HK-2 (cell line): ENCODE measurements at regions not wholly inside any gene's neighbourhood (a gene's known extent, or its start where the extent isn't known, plus 50 kb on each side); places are given as distances from the start of the nearest gene placed in this dataset.

ENCODE experiments used
- DNase-seq: peaks from one replicate; pipeline ENCODE4 v3.0.0-alpha.2; 2018; ENCODE audit not compliant: unreplicated experiment

- no peak for DNase-seq
Observed at GRCh38 chr1:4016351-4017130, 116.5 kb upstream of the C1orf174 start.

DNA sequence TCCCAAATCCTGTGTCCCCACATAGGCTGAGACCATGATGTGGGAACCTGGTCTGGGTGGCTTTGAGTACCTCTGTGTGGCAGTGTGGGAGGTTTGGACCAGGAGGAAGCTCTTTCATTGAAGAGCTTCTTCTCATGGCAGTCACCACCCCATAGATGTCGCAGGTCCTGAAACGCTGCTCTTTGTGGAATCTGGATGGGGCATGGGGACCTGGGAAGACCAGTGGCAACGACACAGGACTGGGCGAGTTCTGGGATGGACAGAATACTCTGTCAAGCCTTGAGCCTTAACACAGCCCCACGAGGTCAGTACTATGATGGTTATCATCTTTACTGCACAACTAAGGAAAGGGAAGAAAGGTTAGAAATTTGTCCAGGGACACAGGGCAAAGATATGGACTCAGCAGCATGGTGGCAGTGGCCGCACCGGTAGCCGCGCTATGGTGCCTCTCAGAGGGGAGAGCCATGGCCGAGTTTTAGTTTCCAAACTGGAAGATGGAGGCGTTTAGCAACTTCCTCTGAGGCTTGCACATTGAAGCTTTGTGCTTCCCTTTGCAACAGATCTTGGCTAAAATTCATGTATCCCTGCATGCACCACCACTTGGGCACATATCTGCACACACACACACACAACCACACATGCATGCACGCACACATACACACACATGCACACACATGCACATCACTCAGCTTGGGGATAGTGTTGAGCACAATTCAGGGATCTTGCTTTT is 117.7 kb upstream of the C1orf174 start:
- DNase-seq = no peak

DNA sequence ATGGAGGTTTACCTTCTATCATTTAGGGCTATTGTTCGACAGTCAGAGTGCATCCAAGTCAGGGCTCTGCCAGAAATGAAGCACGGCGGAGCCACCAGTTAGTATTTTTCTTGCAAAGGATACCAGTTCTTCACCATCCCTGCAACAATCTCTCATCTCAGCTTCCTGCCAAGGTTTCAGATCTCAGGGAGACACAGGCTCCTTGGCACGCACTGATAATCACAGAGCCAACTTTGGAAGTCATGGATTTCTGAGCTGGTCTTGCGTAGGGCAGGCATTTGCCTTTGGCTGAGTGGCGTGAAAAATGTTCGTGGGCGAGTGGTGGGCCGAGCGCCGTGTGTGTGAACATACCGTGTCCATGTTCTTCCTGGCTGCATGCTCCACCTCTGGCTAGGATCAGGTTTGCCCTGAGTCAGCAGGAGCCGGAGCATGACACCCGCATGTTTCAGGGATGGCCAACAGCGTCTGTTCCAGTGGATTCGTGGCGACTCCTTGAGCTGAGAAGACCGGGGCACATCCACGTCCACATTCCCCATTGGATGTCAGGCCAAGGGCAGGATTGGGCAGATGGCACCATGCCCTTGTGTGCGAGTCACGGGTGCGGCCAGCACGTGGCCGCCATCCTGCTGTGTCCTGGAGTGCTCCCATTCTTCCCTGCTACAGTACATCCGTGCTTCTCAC is 118.5 kb upstream of the C1orf174 start:
- DNase-seq = no peak

GRCh38 chr1:4019147-4019521 is 119.1 kb upstream of the C1orf174 start:
- no peak for DNase-seq

- no peak for DNase-seq
Observed at GRCh38 chr1:4019606-4020331, 119.7 kb upstream of the C1orf174 start.

GRCh38 chr1:4020449-4020848 is 120.4 kb upstream of the C1orf174 start:
- no peak for DNase-seq

DNA sequence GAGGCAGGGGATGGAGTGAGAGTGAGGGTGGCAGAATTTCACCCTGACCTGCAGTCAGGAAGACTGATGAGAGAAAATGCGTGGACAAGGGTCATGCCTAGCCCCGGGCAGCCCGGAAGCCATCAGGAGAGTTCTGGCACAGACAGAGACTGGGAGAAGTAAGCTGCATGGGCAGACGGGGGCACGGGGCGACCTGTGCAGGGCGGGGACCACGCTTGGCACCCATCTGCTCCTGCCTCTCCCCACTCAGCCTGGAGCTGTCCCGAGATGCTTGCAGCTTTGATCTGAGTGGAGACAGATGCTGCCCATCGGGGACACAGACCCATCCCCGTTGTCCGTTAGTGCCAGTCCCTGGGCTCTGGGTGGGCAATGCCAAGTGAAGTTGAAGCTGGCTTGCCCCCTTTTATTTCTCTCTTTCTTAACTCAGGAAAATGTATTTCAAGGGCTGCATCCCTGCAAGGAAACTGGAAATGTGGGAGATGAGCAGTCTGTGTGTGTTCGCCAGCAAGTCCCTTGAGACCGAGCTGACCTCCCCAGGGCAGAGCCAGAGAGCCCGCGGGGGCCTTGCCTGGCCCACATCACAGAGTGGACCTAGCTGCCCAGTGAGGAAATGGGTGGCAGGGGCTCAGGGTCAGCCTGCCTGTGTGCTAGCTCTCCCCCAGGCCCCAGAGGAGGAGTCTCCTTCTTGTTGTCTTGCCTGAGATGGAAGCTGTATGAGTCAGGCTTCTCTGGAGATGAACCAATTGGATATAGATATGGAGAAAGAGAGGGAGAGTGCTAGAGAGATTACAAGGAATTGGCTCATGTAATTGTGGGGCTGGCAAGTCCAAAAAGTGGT is 121.3 kb upstream of the C1orf174 start:
- no peak for DNase-seq

- DNase-seq = no peak
Observed at GRCh38 chr1:4021974-4022268, 121.8 kb upstream of the C1orf174 start.

GRCh38 chr1:4022715-4023114 is 122.6 kb upstream of the C1orf174 start:
- no peak for DNase-seq

GRCh38 chr1:4023678-4024077 is 123.6 kb upstream of the C1orf174 start:
- DNase-seq = no peak

GRCh38 chr1:4024811-4025210 is 124.7 kb upstream of the C1orf174 start:
- no peak for DNase-seq

DNA sequence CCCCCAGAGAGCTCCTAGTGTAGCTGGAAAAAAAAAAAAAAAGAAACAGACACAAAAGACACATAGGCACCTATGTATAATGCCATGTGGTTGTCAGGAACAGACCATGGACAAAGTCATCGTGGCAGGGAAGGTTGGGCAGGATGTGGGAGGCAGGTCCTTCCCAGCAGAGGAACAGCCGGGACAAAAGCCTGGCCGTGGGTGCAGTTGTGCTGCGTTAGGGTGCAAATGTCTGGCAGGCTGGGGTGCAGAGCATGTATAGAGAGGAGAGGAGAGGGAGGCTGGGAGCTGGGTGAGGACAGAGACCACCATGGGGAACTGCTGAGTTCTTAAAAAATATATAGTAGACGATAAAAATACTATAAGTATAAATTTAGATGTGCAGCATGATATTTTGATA is 125.7 kb upstream of the C1orf174 start:
- no peak for DNase-seq

GRCh38 chr1:4027008-4027407 is 126.9 kb upstream of the C1orf174 start:
- no peak for DNase-seq

GRCh38 chr1:4027492-4028138 is 127.5 kb upstream of the C1orf174 start:
- no peak for DNase-seq

DNA sequence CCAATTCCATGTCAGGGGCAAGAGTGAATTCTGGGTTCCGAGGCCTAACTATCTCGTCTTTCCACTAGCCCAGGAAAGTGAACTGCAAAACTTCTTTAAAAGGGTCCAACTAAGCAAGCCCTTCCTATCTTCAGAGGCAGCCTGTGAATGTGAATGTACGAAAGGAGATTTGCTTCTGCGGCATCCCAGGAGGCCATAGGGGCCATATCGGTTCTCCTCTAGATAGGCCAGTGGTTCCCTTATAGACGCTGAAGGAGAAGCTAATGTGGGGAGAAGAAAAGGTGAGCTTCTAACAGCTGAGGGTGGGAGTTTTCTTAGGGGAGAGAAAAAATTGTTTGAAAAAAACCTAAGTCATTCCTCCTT is 128.0 kb upstream of the C1orf174 start:
- DNase-seq = no peak

GRCh38 chr1:4029376-4029775 is 129.3 kb upstream of the C1orf174 start:
- DNase-seq = no peak

DNA sequence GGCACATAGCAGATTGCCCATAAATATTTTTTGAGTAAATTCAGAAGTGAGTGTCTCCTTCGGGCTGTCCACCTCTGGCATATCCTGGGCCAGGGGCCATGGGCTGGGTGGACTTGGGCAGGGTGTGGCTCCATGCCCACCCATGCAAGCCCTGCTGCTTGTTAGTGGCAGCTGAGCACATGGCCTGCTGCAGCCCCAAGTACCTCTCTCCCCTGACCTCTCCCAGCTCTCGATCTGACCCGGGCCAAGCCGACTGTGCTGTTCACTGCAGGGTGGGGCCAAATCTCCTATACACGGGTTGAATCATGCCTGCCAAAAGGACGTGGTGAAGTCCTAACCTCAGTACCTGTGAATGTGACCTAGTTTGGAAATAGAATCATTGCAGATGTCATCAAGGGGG is 132.5 kb upstream of the C1orf174 start:
- DNase-seq = no peak

GRCh38 chr1:4033129-4033676 is 133.1 kb upstream of the C1orf174 start:
- no peak for DNase-seq

- no peak for DNase-seq
Observed at GRCh38 chr1:4033713-4034112, 133.6 kb upstream of the C1orf174 start.

GRCh38 chr1:4034318-4034887 is 134.3 kb upstream of the C1orf174 start:
- DNase-seq = no peak
